Rectal smooth muscle tissue (tissue), 1 donor: ENCODE measurements at regions not wholly inside any gene's neighbourhood (a gene's known extent, or its start where the extent isn't known, plus 50 kb on each side); places are given as distances from the start of the nearest gene placed in this dataset.

Experiments used
- H3K27ac ChIP-seq: one replicate; pipeline ENCODE4 v1.7.0; 2013; ENCODE audit warnings: low read depth, low read length, inconsistent platforms
- H3K27me3 ChIP-seq: one replicate; pipeline ENCODE4 v1.7.0; 2013; ENCODE audit warnings: low read length; ENCODE audit not compliant: control insufficient read depth, insufficient read depth
- H3K36me3 ChIP-seq: one replicate; pipeline ENCODE4 v1.7.0; 2013; ENCODE audit warnings: low read length; ENCODE audit not compliant: control insufficient read depth, insufficient read depth
- H3K4me1 ChIP-seq: one replicate; pipeline ENCODE4 v1.7.0; 2013; ENCODE audit warnings: low read length; ENCODE audit not compliant: control insufficient read depth, insufficient read depth
- H3K4me3 ChIP-seq: one replicate; pipeline ENCODE4 v1.7.0; 2013; ENCODE audit warnings: low read length
- H3K9ac ChIP-seq: one replicate; pipeline ENCODE4 v1.7.0; 2013; ENCODE audit warnings: low read length

GRCh38 chr16:64711596-64711995 lies 410.3 kb downstream of the CDH11 start:
- Histone ChIP-seq H3K4me3 (no peak overlapping the region), H3K36me3 (no peaks in the 10 kb centered on the region), H3K4me1 (no peaks in the 10 kb centered on the region), H3K27ac (no peak overlapping the region), H3K27me3 (no peaks in the 10 kb centered on the region), H3K9ac (no peak overlapping the region)

- no peaks in the 10 kb centered on the region for H3K27me3 ChIP-seq
- H3K36me3 ChIP-seq: no peaks in the 10 kb centered on the region
- no peaks in the 10 kb centered on the region for H3K4me1 ChIP-seq
- no peak overlapping the region for H3K27ac ChIP-seq
- H3K9ac ChIP-seq: no peak overlapping the region
- no peak overlapping the region for H3K4me3 ChIP-seq
These were observed 410.8 kb downstream of the CDH11 start for GRCh38 chr16:64711026-64711425.

GRCh38 chr16:64705443-64705842 lies 416.4 kb downstream of the CDH11 start:
- no peaks in the 10 kb centered on the region for H3K27me3 ChIP-seq
- H3K27ac ChIP-seq: no peak overlapping the region
- H3K4me3 ChIP-seq: no peak overlapping the region
- no peaks in the 10 kb centered on the region for H3K4me1 ChIP-seq
- H3K9ac ChIP-seq: no peak overlapping the region
- no peaks in the 10 kb centered on the region for H3K36me3 ChIP-seq

GRCh38 chr16:64704386-64704785 lies 417.5 kb downstream of the CDH11 start:
- no peak overlapping the region for H3K27ac ChIP-seq
- no peak overlapping the region for H3K9ac ChIP-seq
- no peaks in the 10 kb centered on the region for H3K4me1 ChIP-seq
- no peak overlapping the region for H3K4me3 ChIP-seq
- no peaks in the 10 kb centered on the region for H3K36me3 ChIP-seq
- no peaks in the 10 kb centered on the region for H3K27me3 ChIP-seq

GRCh38 chr16:64702415-64702814 lies 419.4 kb downstream of the CDH11 start:
- Histone ChIP-seq H3K27me3 (no peaks in the 10 kb centered on the region), H3K36me3 (no peaks in the 10 kb centered on the region), H3K4me1 (no peaks in the 10 kb centered on the region), H3K9ac (no peak overlapping the region), H3K27ac (no peak overlapping the region), H3K4me3 (no peak overlapping the region)

GRCh38 chr16:64700628-64701027 lies 421.2 kb downstream of the CDH11 start:
- Histone ChIP-seq H3K36me3 (no peaks in the 10 kb centered on the region), H3K4me3 (no peak overlapping the region), H3K27me3 (no peaks in the 10 kb centered on the region), H3K9ac (no peak overlapping the region), H3K4me1 (no peaks in the 10 kb centered on the region), H3K27ac (no peak overlapping the region)

GRCh38 chr16:64696866-64697265 lies 425.0 kb downstream of the CDH11 start:
- no peaks in the 10 kb centered on the region for H3K27me3 ChIP-seq
- no peak overlapping the region for H3K27ac ChIP-seq
- no peak overlapping the region for H3K9ac ChIP-seq
- H3K4me1 ChIP-seq: no peaks in the 10 kb centered on the region
- H3K4me3 ChIP-seq: no peak overlapping the region
- H3K36me3 ChIP-seq: no peaks in the 10 kb centered on the region

GRCh38 chr16:64695684-64696083 lies 426.2 kb downstream of the CDH11 start:
- H3K27me3 ChIP-seq: no peaks in the 10 kb centered on the region
- no peak overlapping the region for H3K9ac ChIP-seq
- H3K36me3 ChIP-seq: no peaks in the 10 kb centered on the region
- no peak overlapping the region for H3K4me3 ChIP-seq
- no peaks in the 10 kb centered on the region for H3K4me1 ChIP-seq
- H3K27ac ChIP-seq: no peak overlapping the region

- Histone ChIP-seq H3K27ac (no peak overlapping the region), H3K4me3 (no peak overlapping the region), H3K36me3 (no peaks in the 10 kb centered on the region), H3K4me1 (no peaks in the 10 kb centered on the region), H3K9ac (no peak overlapping the region), H3K27me3 (no peaks in the 10 kb centered on the region)
These were observed 427.9 kb downstream of the CDH11 start for GRCh38 chr16:64693946-64694345.

GRCh38 chr16:64687786-64688185 lies 434.1 kb downstream of the CDH11 start:
- H3K27me3 ChIP-seq: no peaks in the 10 kb centered on the region
- H3K36me3 ChIP-seq: no peaks in the 10 kb centered on the region

GRCh38 chr16:64687123-64687522 lies 434.7 kb downstream of the CDH11 start:
- H3K36me3 ChIP-seq: no peaks in the 10 kb centered on the region
- H3K4me1 ChIP-seq: no peaks in the 10 kb centered on the region
- no peak overlapping the region for H3K27ac ChIP-seq
- H3K9ac ChIP-seq: no peak overlapping the region
- no peak overlapping the region for H3K4me3 ChIP-seq
- no peaks in the 10 kb centered on the region for H3K27me3 ChIP-seq

More at GRCh38 chr16:64687786-64688185, 434.1 kb downstream of the CDH11 start:
- no peak overlapping the region for H3K4me3 ChIP-seq
- H3K9ac ChIP-seq: no peak overlapping the region
- H3K4me1 ChIP-seq: no peaks in the 10 kb centered on the region
- H3K27ac ChIP-seq: no peak overlapping the region

- H3K4me3 ChIP-seq: no peak overlapping the region
- no peaks in the 10 kb centered on the region for H3K27me3 ChIP-seq
- H3K27ac ChIP-seq: no peak overlapping the region
- H3K4me1 ChIP-seq: no peaks in the 10 kb centered on the region
- no peaks in the 10 kb centered on the region for H3K36me3 ChIP-seq
- H3K9ac ChIP-seq: no peak overlapping the region
These were observed 441.7 kb downstream of the CDH11 start for GRCh38 chr16:64679976-64680690.

GRCh38 chr16:64669573-64669972 lies 452.3 kb downstream of the CDH11 start:
- Histone ChIP-seq H3K4me3 (no peak overlapping the region), H3K27me3 (no peaks in the 10 kb centered on the region), H3K27ac (no peak overlapping the region), H3K9ac (no peak overlapping the region), H3K36me3 (no peaks in the 10 kb centered on the region), H3K4me1 (no peaks in the 10 kb centered on the region)
